SK-N-SH treated with all-trans-retinoic acid at 6 μM for 48 hours (cell line): ENCODE measurements at regions not wholly inside any gene's neighbourhood (a gene's known extent, or its start where the extent isn't known, plus 50 kb on each side); places are given as distances from the start of the nearest gene placed in this dataset.

Experiments used
- ATAC-seq: fragments of 200-7000 bp; cut with Tn5 transposase; 3 replicates; pipeline ENCODE4 v1.9.1; 2020; ENCODE audit warnings: mild to moderate bottlenecking, moderate library complexity
- BACH2 ChIP-seq: fragments of 250-450 bp; sonication (Bioruptor Pico); IDR thresholded peaks from 2 replicates; pipeline ENCODE4 v1.9.0; 2021; ENCODE audit warnings: mild to moderate bottlenecking, borderline replicate concordance
- CREB5 ChIP-seq: fragments of 250-450 bp; sonication (Bioruptor Pico); IDR thresholded peaks from 2 replicates; pipeline ENCODE4 v1.5.1; 2020; ENCODE audit warnings: low read depth, mild to moderate bottlenecking, moderate library complexity
- CSDC2 ChIP-seq: fragments of 250-450 bp; sonication (Bioruptor Pico); IDR thresholded peaks from 2 replicates; pipeline ENCODE4 v1.5.0; 2020; ENCODE audit warnings: mild to moderate bottlenecking, moderate library complexity
- CSRNP3 ChIP-seq: fragments of 250-450 bp; sonication (Bioruptor Pico); IDR thresholded peaks from 2 replicates; pipeline ENCODE4 v1.5.1; 2021; ENCODE audit warnings: mild to moderate bottlenecking, moderate library complexity
- ESRRG ChIP-seq: fragments of 250-450 bp; sonication (Bioruptor Pico); IDR thresholded peaks from 2 replicates; pipeline ENCODE4 v1.6.1; 2021; ENCODE audit warnings: mild to moderate bottlenecking
- GLIS3 ChIP-seq: fragments of 250-450 bp; sonication (Bioruptor Pico); IDR thresholded peaks from 2 replicates; pipeline ENCODE4 v1.5.0; 2020; ENCODE audit warnings: mild to moderate bottlenecking, moderate library complexity
- ISL1 ChIP-seq: fragments of 250-450 bp; sonication (Bioruptor Pico); IDR thresholded peaks from 2 replicates; pipeline ENCODE4 v2.1.2; 2022; ENCODE audit warnings: mild to moderate bottlenecking, moderate library complexity
- OSR1 ChIP-seq: fragments of 250-450 bp; sonication (Bioruptor Pico); IDR thresholded peaks from 2 replicates; pipeline ENCODE4 v1.8.0; 2022; ENCODE audit warnings: moderate library complexity, mild to moderate bottlenecking, inconsistent platforms
- POU6F1 ChIP-seq: fragments of 250-450 bp; sonication (Bioruptor Pico); IDR thresholded peaks from 2 replicates; pipeline ENCODE4 v1.8.0; 2021; ENCODE audit warnings: low read depth, mild to moderate bottlenecking, moderate library complexity, borderline replicate concordance
- PPARA ChIP-seq: fragments of 250-450 bp; sonication (Bioruptor Pico); IDR thresholded peaks from 2 replicates; pipeline ENCODE4 v1.5.0; 2020; ENCODE audit warnings: mild to moderate bottlenecking, borderline replicate concordance
- RARB ChIP-seq: fragments of 250-450 bp; sonication (Bioruptor Pico); IDR thresholded peaks from 2 replicates; pipeline ENCODE4 v1.8.0; 2021; ENCODE audit warnings: mild to moderate bottlenecking, moderate library complexity
- SNAI2 ChIP-seq: fragments of 250-450 bp; sonication (Bioruptor Pico); IDR thresholded peaks from 2 replicates; pipeline ENCODE4 v1.5.0; 2020; ENCODE audit warnings: mild to moderate bottlenecking, moderate library complexity
- TCF4 ChIP-seq: fragments of 250-450 bp; sonication (Bioruptor Pico); IDR thresholded peaks from 2 replicates; pipeline ENCODE4 v1.8.0; 2021; ENCODE audit warnings: mild to moderate bottlenecking, moderate library complexity, borderline replicate concordance
- TOX ChIP-seq: fragments of 250-450 bp; sonication (Bioruptor Pico); IDR thresholded peaks from 2 replicates; pipeline ENCODE4 v1.8.0; 2021; ENCODE audit warnings: mild to moderate bottlenecking, moderate library complexity, borderline replicate concordance
- TSHZ2 ChIP-seq: fragments of 250-450 bp; sonication (Bioruptor Pico); IDR thresholded peaks from 2 replicates; pipeline ENCODE4 v1.5.0; 2020; ENCODE audit warnings: mild to moderate bottlenecking, moderate library complexity
- ZNF565 ChIP-seq: fragments of 450-650 bp; formaldehyde crosslinking; conservative IDR thresholded peaks from 2 replicates; pipeline ENCODE4 v1.5.0; 2020; ENCODE audit warnings: low read depth, mild to moderate bottlenecking, moderate library complexity
- ZNF70 ChIP-seq: fragments of 450-650 bp; formaldehyde crosslinking; IDR thresholded peaks from 2 replicates; pipeline ENCODE4 v1.5.0; 2020; ENCODE audit warnings: mild to moderate bottlenecking, moderate library complexity

DNA sequence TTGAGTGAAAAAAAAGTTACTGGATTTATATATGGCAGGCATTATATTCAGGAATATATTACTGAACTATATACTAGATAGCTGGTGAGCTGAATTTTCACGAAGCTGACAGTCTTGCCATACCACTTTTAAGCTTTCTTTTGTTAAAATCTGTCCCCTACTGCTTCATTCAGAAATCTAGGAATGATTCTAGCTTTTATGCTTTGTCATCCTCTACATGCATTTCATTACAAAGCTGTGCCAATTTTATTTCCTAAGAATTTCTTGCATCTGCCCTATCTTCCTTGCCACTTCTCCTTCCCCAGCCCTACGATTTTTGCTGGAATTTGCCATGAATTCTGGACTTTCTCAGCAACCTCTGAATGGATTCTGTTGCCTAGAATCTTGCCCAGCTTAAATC is 158.5 kb upstream of the ADGRB3 start:
- no peak for ATAC-seq
- TF ChIP-seq CSRNP3 (CRISPR knock-in tag), result no peak
- no peak for TF ChIP-seq TSHZ2 (CRISPR knock-in tag)
- no peak for TF ChIP-seq CSDC2
- TF ChIP-seq ESRRG (CRISPR knock-in tag), result no peak
- TF ChIP-seq RARB (CRISPR knock-in tag), result no peak

DNA sequence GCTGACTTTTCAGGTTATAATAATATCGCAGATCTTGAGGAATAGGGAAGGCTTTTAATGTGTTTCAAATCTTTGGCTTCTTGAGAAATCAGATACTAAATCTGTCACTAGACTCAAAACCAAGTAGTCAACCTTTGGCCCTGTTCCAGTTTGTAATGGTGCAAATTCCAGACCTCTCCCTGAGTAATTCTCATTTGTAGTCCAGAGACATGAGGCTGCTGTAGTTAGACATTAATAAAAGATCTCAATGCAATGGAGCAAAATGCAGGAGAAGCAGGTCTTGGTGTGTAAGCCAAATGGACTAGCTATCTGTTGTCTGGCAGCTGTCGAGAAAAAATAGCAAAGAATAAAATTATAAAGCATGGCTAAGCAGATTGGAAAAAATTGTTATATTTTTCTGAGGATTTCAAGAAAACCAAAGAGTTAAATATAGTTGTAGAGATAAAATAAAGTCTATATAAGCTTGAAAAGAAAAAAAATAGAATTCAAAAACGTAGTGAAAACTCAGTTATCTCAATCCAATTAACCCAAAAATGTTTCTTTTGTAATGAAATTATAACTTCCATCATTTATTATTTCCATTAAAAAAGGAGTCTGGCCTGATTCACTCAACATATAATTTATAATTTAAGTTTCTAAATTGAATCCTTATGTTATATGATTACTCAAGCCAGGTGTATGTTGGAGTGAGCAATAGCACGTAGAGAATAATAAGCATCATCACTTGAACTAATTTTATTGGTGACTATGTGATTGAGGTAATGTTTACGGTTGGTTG is 161.5 kb upstream of the ADGRB3 start:
- peak; percentile 76 for TF ChIP-seq TSHZ2 (CRISPR knock-in tag)
- TF ChIP-seq ZNF565 (CRISPR knock-in tag), result 0 out of 2 replicates have a peak, but pooled peaks have one; percentile 15
- no peak for TF ChIP-seq POU6F1 (CRISPR knock-in tag)
- TF ChIP-seq CREB5 (CRISPR knock-in tag), result 0 out of 2 replicates have a peak, but pooled peaks have one; percentile 15
- TF ChIP-seq SNAI2, result peak; percentile 46; the same call in 1 of the 2 replicates
- TF ChIP-seq CSRNP3 (CRISPR knock-in tag), result no peak
- TF ChIP-seq BACH2, result 0 out of 2 replicates have a peak, but pooled peaks have one; percentile 54
- TF ChIP-seq TOX, result no peak
- 0 out of 2 replicates have a peak, but pooled peaks have one; percentile 27 for TF ChIP-seq ESRRG (CRISPR knock-in tag)
- TF ChIP-seq GLIS3, result 0 out of 2 replicates have a peak, but pooled peaks have one; percentile 43
- TF ChIP-seq TCF4, result peak; percentile 92
- peak; percentile 46; the same call in 1 of the 2 replicates for TF ChIP-seq ZNF70 (CRISPR knock-in tag)
- TF ChIP-seq ISL1, result peak; percentile 77
- ATAC-seq, result no peak

GRCh38 chr6:68468244-68468884 is 166.7 kb upstream of the ADGRB3 start:
- TF ChIP-seq BACH2 (no peak), ZNF565 (CRISPR knock-in tag) (no peak), GLIS3 (no peak), ESRRG (CRISPR knock-in tag) (no peak), OSR1 (CRISPR knock-in tag) (no peak), PPARA (CRISPR knock-in tag) (no peak), TCF4 (no peak), CSRNP3 (CRISPR knock-in tag) (no peak)
- TF ChIP-seq, all 23 proteins: peak for 0
- no peak for ATAC-seq
